ENCODE measurements at regions not wholly inside any gene's neighbourhood (a gene's known extent, or its start where the extent isn't known, plus 50 kb on each side); places are given as distances from the start of the nearest gene placed in this dataset.
"Not testable (repeated sequence)": the region's sequence is repeated elsewhere in the genome, so short reads cannot be mapped to it uniquely, and the experiment has no call there.

GRCh38 chr4:43586813-43587212, 694.3 kb downstream of the GRXCR1 start:
- H3K4me3 ChIP-seq (ENCODE audit: low read depth, low read length): no peak overlapping the region
- POLR2A ChIA-PET: no interaction called here
- DNase-seq (ENCODE audit: low read depth, low spot score): no peak
- CTCF ChIA-PET: no interaction called here
- TF ChIP-seq CTCF (IDR thresholded peaks at IDR 0.05; ENCODE audit: insufficient read depth, low read length, missing control alignments): no peak

DNA sequence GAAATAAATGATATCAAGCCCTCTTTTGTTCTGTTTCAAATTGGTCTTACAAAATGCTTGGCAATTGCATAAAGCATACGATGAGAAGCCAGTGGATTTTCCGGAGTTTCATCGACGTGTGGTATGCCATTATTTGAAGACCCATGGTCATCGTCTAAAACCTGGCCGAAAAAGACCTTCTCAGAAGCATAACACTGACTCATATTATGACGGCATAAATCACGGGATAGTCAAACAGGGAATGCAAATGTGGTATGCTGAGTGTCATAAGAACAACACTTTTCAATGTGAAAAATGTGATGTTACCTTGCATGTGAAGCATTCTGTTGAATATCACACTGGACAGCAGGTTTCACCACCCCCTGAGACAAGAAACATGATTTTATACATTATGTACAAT, 695.2 kb downstream of the GRXCR1 start:
- DNase-seq (ENCODE audit: low read depth, low spot score): no peak
- no peak overlapping the region for H3K4me3 ChIP-seq (ENCODE audit: low read depth, low read length)
- ChIA-PET CTCF (no interaction called here), POLR2A (no interaction called here)
- no peak for TF ChIP-seq CTCF (IDR thresholded peaks at IDR 0.05; ENCODE audit: insufficient read depth, low read length, missing control alignments)

- no peak overlapping the region for H3K4me3 ChIP-seq (ENCODE audit: low read depth, low read length)
- POLR2A ChIA-PET: no interaction called here
- CTCF ChIA-PET: no interaction called here
- DNase-seq (ENCODE audit: low read depth, low spot score): no peak
- TF ChIP-seq CTCF (IDR thresholded peaks at IDR 0.05; ENCODE audit: insufficient read depth, low read length, missing control alignments): no peak
Measured at GRCh38 chr4:43607400-43607799, 714.9 kb downstream of the GRXCR1 start.

DNA sequence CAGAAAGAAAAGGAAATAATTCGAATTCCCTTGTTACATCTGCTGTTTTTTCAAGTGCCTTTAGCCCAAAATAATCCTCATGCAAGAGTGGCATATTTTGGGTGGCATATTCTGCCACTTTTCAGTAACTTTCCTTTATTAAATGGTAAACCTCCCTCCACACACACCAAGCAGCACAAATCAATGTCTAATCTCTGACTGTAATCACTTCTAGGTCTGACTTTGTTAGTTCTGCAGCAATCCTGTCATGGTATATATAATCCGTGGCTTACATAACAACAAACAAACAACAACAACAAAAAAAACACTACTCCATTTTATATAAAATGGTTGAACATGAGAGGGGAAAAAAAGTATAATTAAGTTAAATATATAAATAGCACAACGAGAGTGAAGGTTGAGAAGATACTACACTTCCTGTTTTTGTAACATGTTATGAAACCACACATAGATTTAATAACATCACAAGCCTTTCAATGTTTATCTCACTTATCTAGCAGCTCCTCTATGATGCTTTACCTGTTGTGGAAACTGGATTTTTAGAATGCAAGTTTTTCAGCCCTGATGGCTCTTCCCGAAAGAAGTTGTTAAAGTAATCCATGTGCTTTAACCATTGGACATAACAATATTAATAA, 715.4 kb downstream of the GRXCR1 start:
- POLR2A ChIA-PET: no interaction called here
- CTCF ChIA-PET: no interaction called here
- TF ChIP-seq CTCF (IDR thresholded peaks at IDR 0.05; ENCODE audit: insufficient read depth, low read length, missing control alignments): no peak
- no peak for DNase-seq (ENCODE audit: low read depth, low spot score)
- no peak overlapping the region for H3K4me3 ChIP-seq (ENCODE audit: low read depth, low read length)

- no peak for DNase-seq (ENCODE audit: low read depth, low spot score)
- POLR2A ChIA-PET: no interaction called here
- CTCF ChIA-PET: no interaction called here
- no peak for TF ChIP-seq CTCF (IDR thresholded peaks at IDR 0.05; ENCODE audit: insufficient read depth, low read length, missing control alignments)
- H3K4me3 ChIP-seq (ENCODE audit: low read depth, low read length): no peak overlapping the region
Measured at GRCh38 chr4:43619219-43619618, 726.7 kb downstream of the GRXCR1 start.

GRCh38 chr4:43637893-43638292, 745.4 kb downstream of the GRXCR1 start:
- CTCF ChIA-PET; DNase-seq (ENCODE audit: low read depth, low spot score); POLR2A ChIA-PET; H3K4me3 ChIP-seq (ENCODE audit: low read depth, low read length): not testable (repeated sequence)

- ChIA-PET POLR2A (no interaction called here), CTCF (no interaction called here)
- no peak for DNase-seq (ENCODE audit: low read depth, low spot score)
- no peak overlapping the region for H3K4me3 ChIP-seq (ENCODE audit: low read depth, low read length)
- TF ChIP-seq CTCF (IDR thresholded peaks at IDR 0.05; ENCODE audit: insufficient read depth, low read length, missing control alignments): no peak
Measured at GRCh38 chr4:43651991-43652390, 759.5 kb downstream of the GRXCR1 start.

GRCh38 chr4:43659547-43659946, 767.0 kb downstream of the GRXCR1 start:
- POLR2A ChIA-PET; DNase-seq (ENCODE audit: low read depth, low spot score); CTCF ChIA-PET; H3K4me3 ChIP-seq (ENCODE audit: low read depth, low read length): not testable (repeated sequence)

- DNase-seq (ENCODE audit: low read depth, low spot score); CTCF ChIA-PET; H3K4me3 ChIP-seq (ENCODE audit: low read depth, low read length); POLR2A ChIA-PET: not testable (repeated sequence)
Measured at GRCh38 chr4:43672265-43672885, 776.2 kb downstream of the KCTD8 start.

All from AG04449 (cell line).